ENCODE measurements at regions not wholly inside any gene's neighbourhood (a gene's known extent, or its start where the extent isn't known, plus 50 kb on each side); places are given as distances from the start of the nearest gene placed in this dataset.

- H3K4me1 ChIP-seq (ENCODE audit: control insufficient read depth, insufficient read depth, low read length), result no peaks in the 10 kb centered on the region
- no peak overlapping the region for H3K27ac ChIP-seq (ENCODE audit: extremely low read depth, low read depth, low read length)
- ChIA-PET POLR2A (no interaction called here), CTCF (interaction anchor here (0.7 to 1.2 kb wide), 3 partner anchors 23 to 235 kb away, joined by 3 to 5 read pairs (median 4); partner anchors contain the start of gene EFNB1)
- H3K4me3 ChIP-seq (ENCODE audit: low read depth, low read length), result no peak overlapping the region
- no peaks in the 10 kb centered on the region for H3K36me3 ChIP-seq (ENCODE audit: control insufficient read depth in 2 of 2, insufficient read depth in 1 of 2, low read length in 2 of 2)
- no peaks in the 10 kb centered on the region for H3K9me3 ChIP-seq (ENCODE audit: control insufficient read depth, insufficient read depth, low read depth, low read length)
- no peak for TF ChIP-seq ZBTB1 (tag by site-specific recombination; IDR thresholded peaks at IDR 0.05)
- TF ChIP-seq, protein P1, sequence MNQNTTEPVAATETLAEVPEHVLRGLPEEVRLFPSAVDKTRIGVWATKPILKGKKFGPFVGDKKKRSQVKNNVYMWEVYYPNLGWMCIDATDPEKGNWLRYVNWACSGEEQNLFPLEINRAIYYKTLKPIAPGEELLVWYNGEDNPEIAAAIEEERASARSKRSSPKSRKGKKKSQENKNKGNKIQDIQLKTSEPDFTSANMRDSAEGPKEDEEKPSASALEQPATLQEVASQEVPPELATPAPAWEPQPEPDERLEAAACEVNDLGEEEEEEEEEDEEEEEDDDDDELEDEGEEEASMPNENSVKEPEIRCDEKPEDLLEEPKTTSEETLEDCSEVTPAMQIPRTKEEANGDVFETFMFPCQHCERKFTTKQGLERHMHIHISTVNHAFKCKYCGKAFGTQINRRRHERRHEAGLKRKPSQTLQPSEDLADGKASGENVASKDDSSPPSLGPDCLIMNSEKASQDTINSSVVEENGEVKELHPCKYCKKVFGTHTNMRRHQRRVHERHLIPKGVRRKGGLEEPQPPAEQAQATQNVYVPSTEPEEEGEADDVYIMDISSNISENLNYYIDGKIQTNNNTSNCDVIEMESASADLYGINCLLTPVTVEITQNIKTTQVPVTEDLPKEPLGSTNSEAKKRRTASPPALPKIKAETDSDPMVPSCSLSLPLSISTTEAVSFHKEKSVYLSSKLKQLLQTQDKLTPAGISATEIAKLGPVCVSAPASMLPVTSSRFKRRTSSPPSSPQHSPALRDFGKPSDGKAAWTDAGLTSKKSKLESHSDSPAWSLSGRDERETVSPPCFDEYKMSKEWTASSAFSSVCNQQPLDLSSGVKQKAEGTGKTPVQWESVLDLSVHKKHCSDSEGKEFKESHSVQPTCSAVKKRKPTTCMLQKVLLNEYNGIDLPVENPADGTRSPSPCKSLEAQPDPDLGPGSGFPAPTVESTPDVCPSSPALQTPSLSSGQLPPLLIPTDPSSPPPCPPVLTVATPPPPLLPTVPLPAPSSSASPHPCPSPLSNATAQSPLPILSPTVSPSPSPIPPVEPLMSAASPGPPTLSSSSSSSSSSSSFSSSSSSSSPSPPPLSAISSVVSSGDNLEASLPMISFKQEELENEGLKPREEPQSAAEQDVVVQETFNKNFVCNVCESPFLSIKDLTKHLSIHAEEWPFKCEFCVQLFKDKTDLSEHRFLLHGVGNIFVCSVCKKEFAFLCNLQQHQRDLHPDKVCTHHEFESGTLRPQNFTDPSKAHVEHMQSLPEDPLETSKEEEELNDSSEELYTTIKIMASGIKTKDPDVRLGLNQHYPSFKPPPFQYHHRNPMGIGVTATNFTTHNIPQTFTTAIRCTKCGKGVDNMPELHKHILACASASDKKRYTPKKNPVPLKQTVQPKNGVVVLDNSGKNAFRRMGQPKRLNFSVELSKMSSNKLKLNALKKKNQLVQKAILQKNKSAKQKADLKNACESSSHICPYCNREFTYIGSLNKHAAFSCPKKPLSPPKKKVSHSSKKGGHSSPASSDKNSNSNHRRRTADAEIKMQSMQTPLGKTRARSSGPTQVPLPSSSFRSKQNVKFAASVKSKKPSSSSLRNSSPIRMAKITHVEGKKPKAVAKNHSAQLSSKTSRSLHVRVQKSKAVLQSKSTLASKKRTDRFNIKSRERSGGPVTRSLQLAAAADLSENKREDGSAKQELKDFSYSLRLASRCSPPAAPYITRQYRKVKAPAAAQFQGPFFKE (tag by site-specific recombination; IDR thresholded peaks at IDR 0.05; ENCODE audit: borderline replicate concordance), result no peak
- TF ChIP-seq ZNF426 (tag by site-specific recombination; IDR thresholded peaks at IDR 0.05), result no peak
- TF ChIP-seq ZNF16 (tag by site-specific recombination; IDR thresholded peaks at IDR 0.05; ENCODE audit: low read depth), result no peak
- no peak for TF ChIP-seq GLI4 (tag by site-specific recombination; IDR thresholded peaks at IDR 0.05)
- no peak for TF ChIP-seq ZNF138 (tag by site-specific recombination; IDR thresholded peaks at IDR 0.05; ENCODE audit: borderline replicate concordance)
- TF ChIP-seq ZNF518A (tag by site-specific recombination; conservative IDR thresholded peaks at IDR 0.05; ENCODE audit: low read depth), result no peak
Measured at GRCh38 chrX:69063486-69063885, 101.8 kb downstream of the PJA1 start.

DNA sequence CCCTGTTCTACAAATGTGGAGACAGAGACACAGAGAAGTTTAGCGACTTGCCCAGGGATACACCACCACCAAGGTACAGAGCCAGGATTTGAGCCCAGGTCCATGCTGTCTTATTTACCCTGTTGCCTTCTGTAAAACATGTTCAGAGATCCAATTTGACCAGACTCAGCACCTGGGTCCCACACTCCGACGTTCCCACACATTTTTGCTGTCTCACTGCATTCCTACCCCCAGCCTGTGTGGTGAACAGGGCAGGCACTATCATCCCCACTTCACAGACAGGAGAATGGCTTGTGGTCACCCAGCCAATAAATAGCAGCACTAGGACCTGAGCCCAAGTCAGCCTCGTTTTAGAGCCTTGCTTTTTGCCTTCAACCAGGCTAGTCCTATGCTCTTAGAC lies 102.8 kb downstream of the PJA1 start:
- no peaks in the 10 kb centered on the region for H3K4me1 ChIP-seq (ENCODE audit: control insufficient read depth, insufficient read depth, low read length)
- no peak overlapping the region for H3K4me3 ChIP-seq (ENCODE audit: low read depth, low read length)
- H3K36me3 ChIP-seq (ENCODE audit: control insufficient read depth in 2 of 2, insufficient read depth in 1 of 2, low read length in 2 of 2), result no peaks in the 10 kb centered on the region
- H3K27ac ChIP-seq (ENCODE audit: extremely low read depth, low read depth, low read length), result no peak overlapping the region
- H3K9me3 ChIP-seq (ENCODE audit: control insufficient read depth, insufficient read depth, low read depth, low read length), result no peaks in the 10 kb centered on the region
- CTCF ChIA-PET, result interaction anchor here (0.6 to 2.6 kb wide), 3 partner anchors 31 to 235 kb away, joined by 3 to 24 read pairs (median 3); partner anchors contain the start of gene EFNB1
- POLR2A ChIA-PET, result interaction anchor here (2.5 kb wide), 1 partner anchor 234 kb away, joined by 25 read pairs; the partner anchor contains the start of gene EFNB1
- TF ChIP-seq IKZF3 (tag by site-specific recombination; IDR thresholded peaks at IDR 0.05) (no peak), ZNF354C (tag by site-specific recombination; IDR thresholded peaks at IDR 0.05; ENCODE audit: borderline replicate concordance, low read depth) (no peak), ZSCAN18 (tag by site-specific recombination; IDR thresholded peaks at IDR 0.05) (no peak), ZSCAN30 (tag by site-specific recombination; IDR thresholded peaks at IDR 0.05) (no peak), YY1 (tag by site-specific recombination; IDR thresholded peaks at IDR 0.05) (no peak), ZNF521 (tag by site-specific recombination; IDR thresholded peaks at IDR 0.05) (no peak)
- TF ChIP-seq, protein P2, sequence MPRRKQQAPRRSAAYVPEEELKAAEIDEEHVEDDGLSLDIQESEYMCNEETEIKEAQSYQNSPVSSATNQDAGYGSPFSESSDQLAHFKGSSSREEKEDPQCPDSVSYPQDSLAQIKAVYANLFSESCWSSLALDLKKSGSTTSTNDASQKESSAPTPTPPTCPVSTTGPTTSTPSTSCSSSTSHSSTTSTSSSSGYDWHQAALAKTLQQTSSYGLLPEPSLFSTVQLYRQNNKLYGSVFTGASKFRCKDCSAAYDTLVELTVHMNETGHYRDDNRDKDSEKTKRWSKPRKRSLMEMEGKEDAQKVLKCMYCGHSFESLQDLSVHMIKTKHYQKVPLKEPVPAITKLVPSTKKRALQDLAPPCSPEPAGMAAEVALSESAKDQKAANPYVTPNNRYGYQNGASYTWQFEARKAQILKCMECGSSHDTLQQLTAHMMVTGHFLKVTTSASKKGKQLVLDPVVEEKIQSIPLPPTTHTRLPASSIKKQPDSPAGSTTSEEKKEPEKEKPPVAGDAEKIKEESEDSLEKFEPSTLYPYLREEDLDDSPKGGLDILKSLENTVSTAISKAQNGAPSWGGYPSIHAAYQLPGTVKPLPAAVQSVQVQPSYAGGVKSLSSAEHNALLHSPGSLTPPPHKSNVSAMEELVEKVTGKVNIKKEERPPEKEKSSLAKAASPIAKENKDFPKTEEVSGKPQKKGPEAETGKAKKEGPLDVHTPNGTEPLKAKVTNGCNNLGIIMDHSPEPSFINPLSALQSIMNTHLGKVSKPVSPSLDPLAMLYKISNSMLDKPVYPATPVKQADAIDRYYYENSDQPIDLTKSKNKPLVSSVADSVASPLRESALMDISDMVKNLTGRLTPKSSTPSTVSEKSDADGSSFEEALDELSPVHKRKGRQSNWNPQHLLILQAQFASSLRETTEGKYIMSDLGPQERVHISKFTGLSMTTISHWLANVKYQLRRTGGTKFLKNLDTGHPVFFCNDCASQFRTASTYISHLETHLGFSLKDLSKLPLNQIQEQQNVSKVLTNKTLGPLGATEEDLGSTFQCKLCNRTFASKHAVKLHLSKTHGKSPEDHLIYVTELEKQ (tag by site-specific recombination; IDR thresholded peaks at IDR 0.05; ENCODE audit: borderline replicate concordance), result no peak
- TF ChIP-seq, protein P3, sequence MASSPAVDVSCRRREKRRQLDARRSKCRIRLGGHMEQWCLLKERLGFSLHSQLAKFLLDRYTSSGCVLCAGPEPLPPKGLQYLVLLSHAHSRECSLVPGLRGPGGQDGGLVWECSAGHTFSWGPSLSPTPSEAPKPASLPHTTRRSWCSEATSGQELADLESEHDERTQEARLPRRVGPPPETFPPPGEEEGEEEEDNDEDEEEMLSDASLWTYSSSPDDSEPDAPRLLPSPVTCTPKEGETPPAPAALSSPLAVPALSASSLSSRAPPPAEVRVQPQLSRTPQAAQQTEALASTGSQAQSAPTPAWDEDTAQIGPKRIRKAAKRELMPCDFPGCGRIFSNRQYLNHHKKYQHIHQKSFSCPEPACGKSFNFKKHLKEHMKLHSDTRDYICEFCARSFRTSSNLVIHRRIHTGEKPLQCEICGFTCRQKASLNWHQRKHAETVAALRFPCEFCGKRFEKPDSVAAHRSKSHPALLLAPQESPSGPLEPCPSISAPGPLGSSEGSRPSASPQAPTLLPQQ (tag by site-specific recombination; IDR thresholded peaks at IDR 0.05), result no peak

Measured in HEK293 (cell line).